ENCODE measurements at regions not wholly inside any gene's neighbourhood (a gene's known extent, or its start where the extent isn't known, plus 50 kb on each side); places are given as distances from the start of the nearest gene placed in this dataset.

- TF ChIP-seq, protein P1, sequence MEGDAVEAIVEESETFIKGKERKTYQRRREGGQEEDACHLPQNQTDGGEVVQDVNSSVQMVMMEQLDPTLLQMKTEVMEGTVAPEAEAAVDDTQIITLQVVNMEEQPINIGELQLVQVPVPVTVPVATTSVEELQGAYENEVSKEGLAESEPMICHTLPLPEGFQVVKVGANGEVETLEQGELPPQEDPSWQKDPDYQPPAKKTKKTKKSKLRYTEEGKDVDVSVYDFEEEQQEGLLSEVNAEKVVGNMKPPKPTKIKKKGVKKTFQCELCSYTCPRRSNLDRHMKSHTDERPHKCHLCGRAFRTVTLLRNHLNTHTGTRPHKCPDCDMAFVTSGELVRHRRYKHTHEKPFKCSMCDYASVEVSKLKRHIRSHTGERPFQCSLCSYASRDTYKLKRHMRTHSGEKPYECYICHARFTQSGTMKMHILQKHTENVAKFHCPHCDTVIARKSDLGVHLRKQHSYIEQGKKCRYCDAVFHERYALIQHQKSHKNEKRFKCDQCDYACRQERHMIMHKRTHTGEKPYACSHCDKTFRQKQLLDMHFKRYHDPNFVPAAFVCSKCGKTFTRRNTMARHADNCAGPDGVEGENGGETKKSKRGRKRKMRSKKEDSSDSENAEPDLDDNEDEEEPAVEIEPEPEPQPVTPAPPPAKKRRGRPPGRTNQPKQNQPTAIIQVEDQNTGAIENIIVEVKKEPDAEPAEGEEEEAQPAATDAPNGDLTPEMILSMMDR (IDR thresholded peaks at IDR 0.05): no peak
- TF ChIP-seq EP300 (IDR thresholded peaks at IDR 0.05) (no peak), POLR2A (IDR thresholded peaks at IDR 0.05) (no peak)
Observed at GRCh38 chrX:39519566-39520301, 578.0 kb downstream of the BCOR start.

All from ovary (tissue), 3 donors.